Non-pigmented ciliary epithelial cell (primary cell): ENCODE measurements at regions not wholly inside any gene's neighbourhood (a gene's known extent, or its start where the extent isn't known, plus 50 kb on each side); places are given as distances from the start of the nearest gene placed in this dataset.
"Not testable (repeated sequence)": the region's sequence is repeated elsewhere in the genome, so short reads cannot be mapped to it uniquely, and the experiment has no call there.

Experiments used
- DNase-seq: peaks from one replicate; pipeline ENCODE4 v3.0.0-alpha.2; 2010; ENCODE audit warnings: low read depth

DNA sequence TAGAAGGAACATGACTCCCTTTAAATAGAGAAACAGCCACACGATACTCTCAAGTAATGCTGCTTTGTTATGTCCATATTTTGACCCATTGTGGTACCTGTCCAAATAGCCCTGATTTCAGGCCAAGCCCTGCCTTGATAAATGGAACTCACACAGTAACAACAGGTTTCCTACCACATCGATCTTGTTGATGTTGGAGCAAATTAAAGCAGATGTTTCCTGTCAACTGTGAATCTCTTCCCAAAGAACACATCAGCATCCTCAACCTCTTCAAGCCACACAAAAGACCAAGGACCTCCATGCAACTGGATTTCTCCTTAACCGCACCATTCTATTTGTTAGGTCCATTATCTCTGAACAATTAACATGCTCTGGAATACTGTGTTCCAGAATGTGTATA, 109.5 kb downstream of the FOXD4L6 start:
- DNase-seq = not testable (repeated sequence)

- DNase-seq = not testable (repeated sequence)
These were observed 111.8 kb downstream of the FOXD4L6 start for GRCh38 chr9:41016699-41017098.

- DNase-seq = not testable (repeated sequence)
These were observed 128.4 kb downstream of the FOXD4L6 start for GRCh38 chr9:40999952-41000700.

GRCh38 chr9:40995490-40995889, 133.0 kb downstream of the FOXD4L6 start:
- not testable (repeated sequence) for DNase-seq

GRCh38 chr9:40993842-40994241, 134.6 kb downstream of the FOXD4L6 start:
- not testable (repeated sequence) for DNase-seq

GRCh38 chr9:40993375-40993774, 135.1 kb downstream of the FOXD4L6 start:
- not testable (repeated sequence) for DNase-seq

GRCh38 chr9:40992472-40992821, 136.0 kb downstream of the FOXD4L6 start:
- not testable (repeated sequence) for DNase-seq

DNA sequence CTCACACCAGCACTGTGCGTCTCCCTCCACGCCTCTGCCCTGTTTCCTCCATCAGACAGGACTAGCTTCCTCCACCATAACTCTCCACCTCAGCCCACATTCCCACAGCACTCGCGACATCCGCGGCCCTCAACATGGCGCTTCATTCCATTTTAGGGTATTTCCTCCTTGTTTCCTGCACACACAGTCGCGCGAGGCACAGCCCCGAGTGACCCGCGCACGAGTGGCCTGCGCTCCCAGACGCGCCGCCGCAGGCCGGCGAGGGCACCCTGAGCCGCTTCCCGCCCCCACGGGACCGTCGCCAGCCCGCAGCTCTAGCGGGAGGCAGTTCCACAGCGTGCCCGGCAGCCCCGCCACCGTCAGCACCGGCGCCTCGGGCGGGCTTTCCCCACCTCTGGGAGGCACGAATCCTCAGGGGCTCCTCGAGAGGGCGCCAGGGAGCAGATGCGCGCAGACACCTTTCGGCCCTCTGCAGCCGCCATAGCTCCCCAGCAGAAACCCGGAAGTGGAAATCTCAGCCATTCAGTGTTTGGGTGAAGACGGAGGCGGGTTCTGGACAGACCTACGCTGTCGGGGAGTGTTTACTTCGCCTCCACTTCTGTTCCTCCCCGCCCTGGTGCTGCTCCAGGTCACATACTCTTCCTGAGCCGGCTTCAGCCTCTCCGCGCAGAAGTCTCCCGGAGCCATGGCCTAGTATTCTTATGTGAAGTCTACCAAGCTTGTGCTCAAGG, 136.6 kb downstream of the FOXD4L6 start:
- DNase-seq = peak; percentile 97

GRCh38 chr9:40991100-40991740, 137.3 kb downstream of the FOXD4L6 start:
- DNase-seq = not testable (repeated sequence)

- DNase-seq = not testable (repeated sequence)
These were observed 142.1 kb downstream of the FOXD4L6 start for GRCh38 chr9:40986332-40986731.

GRCh38 chr9:40975351-40975750, 153.1 kb downstream of the FOXD4L6 start:
- not testable (repeated sequence) for DNase-seq

DNA sequence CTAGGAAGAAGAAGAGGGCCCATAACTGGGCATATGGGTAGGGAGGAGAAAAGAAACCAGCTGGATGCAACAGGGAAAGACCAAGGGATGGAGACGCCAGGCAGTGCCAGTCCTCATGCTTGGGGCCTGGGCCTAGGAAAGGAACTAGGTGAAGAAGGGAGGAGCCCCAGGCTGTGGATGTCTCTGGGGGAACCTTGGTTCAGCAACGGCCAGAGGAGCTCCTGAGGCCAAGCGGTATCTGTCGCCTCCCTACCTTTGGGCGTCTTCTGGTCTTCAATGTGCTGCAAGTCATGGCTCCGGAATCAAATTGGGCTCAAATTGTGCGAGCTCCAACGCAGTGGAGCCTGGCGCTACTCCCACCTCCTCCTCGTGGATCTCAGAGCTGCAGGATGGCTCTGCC, 153.6 kb downstream of the FOXD4L6 start:
- DNase-seq = not testable (repeated sequence)

DNA sequence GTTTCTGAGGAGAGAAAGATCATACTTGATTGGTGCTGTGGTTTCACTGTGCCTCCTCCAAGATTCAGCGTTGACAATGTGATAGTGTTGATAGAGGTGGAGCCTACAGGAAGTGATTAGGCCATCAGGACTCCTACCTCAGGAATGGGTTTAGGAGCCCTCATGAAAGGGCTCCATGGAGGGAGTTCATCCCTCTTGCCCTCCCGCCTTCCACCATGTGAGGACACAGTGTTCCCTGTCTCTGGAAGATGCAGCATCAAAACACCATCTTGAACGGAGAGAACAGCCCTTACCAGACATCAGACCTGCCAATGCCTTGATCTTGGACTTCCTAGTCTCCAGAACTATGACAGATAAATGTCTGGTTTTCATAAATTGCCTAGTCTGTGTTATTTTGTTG, 156.7 kb downstream of the FOXD4L6 start:
- not testable (repeated sequence) for DNase-seq

GRCh38 chr9:40970340-40970739, 158.1 kb downstream of the FOXD4L6 start:
- DNase-seq = not testable (repeated sequence)

DNA sequence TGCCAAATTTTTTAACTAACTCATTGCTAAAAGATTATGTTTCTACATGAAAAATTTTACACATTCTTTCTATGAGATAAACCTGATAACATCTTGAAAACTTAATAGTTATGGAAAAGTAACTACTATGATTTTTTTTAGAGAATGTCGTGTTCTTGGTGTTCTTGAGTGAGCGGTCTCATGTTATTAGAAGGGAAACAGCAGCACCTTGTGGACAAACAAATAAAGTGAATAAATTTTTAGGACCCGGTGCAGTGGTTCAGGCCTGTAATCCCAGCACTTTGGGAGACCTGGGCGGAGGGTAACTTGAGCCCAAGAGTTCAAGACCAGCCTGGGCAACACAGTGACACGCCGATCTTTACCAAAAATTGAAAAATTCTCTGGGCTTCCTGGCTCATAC, 166.0 kb downstream of the FOXD4L6 start:
- DNase-seq = not testable (repeated sequence)

GRCh38 chr9:40951876-40952494, 176.5 kb downstream of the FOXD4L6 start:
- peak; percentile 2 for DNase-seq

- not testable (repeated sequence) for DNase-seq
These were observed 182.3 kb downstream of the FOXD4L6 start for GRCh38 chr9:40946228-40946627.

GRCh38 chr9:40942730-40943129, 185.8 kb downstream of the FOXD4L6 start:
- DNase-seq = not testable (repeated sequence)

- DNase-seq = not testable (repeated sequence)
These were observed 188.6 kb downstream of the FOXD4L6 start for GRCh38 chr9:40939888-40940209.

- DNase-seq = not testable (repeated sequence)
These were observed 189.1 kb downstream of the FOXD4L6 start for GRCh38 chr9:40939201-40939887.

DNA sequence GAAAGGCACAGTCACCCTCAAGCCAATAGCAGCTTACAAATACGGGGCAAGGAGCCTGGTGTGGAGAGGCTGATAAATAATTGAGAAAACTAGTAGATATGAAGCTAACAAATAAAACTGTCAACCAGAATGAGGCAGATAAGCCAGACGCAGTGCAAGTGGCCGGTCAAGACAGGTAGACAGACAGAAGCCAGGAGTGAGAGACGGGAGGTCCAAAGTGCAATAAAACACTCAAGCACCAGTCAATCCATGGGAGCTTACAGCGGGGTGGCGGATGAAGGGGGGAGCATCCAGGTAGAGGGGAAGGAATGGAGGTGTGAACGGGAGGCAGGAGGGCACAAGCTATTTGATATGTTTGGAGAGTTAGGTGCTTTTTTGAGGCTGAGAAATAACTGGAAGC, 193.1 kb downstream of the FOXD4L6 start:
- no peak for DNase-seq

DNA sequence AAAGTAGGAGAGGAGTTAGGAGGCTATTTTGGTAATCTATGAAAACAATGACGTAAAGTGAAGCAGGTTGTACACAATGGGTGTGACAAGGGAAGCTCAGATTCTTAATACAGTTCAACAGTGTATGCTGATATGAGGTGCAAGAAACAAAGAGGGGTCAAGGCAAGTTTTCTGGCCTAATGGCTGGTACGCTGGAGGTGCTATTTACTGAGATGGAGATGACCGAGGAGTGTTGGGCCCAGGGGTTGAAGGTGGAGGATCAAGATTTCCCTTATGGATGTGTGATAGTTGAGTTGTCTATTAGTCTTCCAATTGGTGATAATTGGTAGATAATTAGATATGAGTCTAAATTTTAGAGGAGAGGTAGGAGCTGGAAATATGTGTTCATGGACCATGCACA, 194.0 kb downstream of the FOXD4L6 start:
- not testable (repeated sequence) for DNase-seq
